H1 (cell line): ENCODE measurements at regions not wholly inside any gene's neighbourhood (a gene's known extent, or its start where the extent isn't known, plus 50 kb on each side); places are given as distances from the start of the nearest gene placed in this dataset.

Experiments used
- CBX8 ChIP-seq: fragments of 300-800, 300-1000 bp; sonication (generic); IDR thresholded peaks from 2 replicates; pipeline ENCODE4 v1.7.1; 2016; ENCODE audit warnings: low read depth, low read length, borderline replicate concordance
- EGR1 ChIP-seq: IDR thresholded peaks from 2 replicates; pipeline ENCODE4 v1.6.1; 2011; ENCODE audit warnings: low read depth, low read length, borderline replicate concordance
- HDAC6 ChIP-seq: IDR thresholded peaks from one replicate; pipeline ENCODE4 v1.7.1; 2012; ENCODE audit warnings: low read depth, mild to moderate bottlenecking, inconsistent platforms, low read length, moderate library complexity
- TEAD4 ChIP-seq: IDR thresholded peaks from 2 replicates; pipeline ENCODE4 v1.6.1; 2012; ENCODE audit warnings: low read depth, low read length, inconsistent platforms, mixed read lengths
- YY1 ChIP-seq: IDR thresholded peaks from 2 replicates; pipeline ENCODE4 v1.6.1; 2011; ENCODE audit warnings: low read depth, mild to moderate bottlenecking, low read length
- TF ChIP-seq, protein P1 (sequence below), 3 experiments: IDR thresholded peaks; 1 replicate in 2 of 3; 2 replicates in 1 of 3; pipeline versions ENCODE4 v1.5.1 to v1.6.1; 2011; ENCODE audit warnings: low read length in 3 of 3, mild to moderate bottlenecking in 3 of 3, inconsistent platforms in 2 of 3, low read depth in 1 of 3, moderate library complexity in 1 of 3; ENCODE audit not compliant: insufficient read depth in 1 of 3; ENCODE audit errors: control extremely low read depth in 1 of 3

DNA sequence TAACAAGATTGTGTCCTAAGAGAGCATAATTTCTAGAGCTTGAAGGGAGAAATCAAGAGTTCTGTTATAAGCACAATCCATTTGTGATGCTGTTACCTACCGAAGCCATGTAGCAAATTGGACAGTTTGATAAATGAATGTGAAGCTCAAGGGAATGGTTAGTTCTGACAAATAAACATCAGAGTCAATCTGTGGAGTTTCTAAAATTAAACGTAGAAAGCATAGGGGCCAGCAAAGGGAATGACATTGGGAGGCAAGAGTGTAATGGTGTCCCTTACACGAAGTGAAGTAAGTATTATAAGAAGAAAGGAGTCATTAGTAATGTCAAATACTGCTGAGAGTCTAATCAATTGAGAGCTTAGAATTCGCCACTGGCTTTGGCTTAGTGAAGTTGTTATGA is 200.2 kb upstream of the SLITRK1 start:
- TF ChIP-seq CBX8 = no peak
- no peak for TF ChIP-seq TEAD4
- TF ChIP-seq, protein P1, sequence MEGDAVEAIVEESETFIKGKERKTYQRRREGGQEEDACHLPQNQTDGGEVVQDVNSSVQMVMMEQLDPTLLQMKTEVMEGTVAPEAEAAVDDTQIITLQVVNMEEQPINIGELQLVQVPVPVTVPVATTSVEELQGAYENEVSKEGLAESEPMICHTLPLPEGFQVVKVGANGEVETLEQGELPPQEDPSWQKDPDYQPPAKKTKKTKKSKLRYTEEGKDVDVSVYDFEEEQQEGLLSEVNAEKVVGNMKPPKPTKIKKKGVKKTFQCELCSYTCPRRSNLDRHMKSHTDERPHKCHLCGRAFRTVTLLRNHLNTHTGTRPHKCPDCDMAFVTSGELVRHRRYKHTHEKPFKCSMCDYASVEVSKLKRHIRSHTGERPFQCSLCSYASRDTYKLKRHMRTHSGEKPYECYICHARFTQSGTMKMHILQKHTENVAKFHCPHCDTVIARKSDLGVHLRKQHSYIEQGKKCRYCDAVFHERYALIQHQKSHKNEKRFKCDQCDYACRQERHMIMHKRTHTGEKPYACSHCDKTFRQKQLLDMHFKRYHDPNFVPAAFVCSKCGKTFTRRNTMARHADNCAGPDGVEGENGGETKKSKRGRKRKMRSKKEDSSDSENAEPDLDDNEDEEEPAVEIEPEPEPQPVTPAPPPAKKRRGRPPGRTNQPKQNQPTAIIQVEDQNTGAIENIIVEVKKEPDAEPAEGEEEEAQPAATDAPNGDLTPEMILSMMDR (IDR thresholded peaks at IDR 0.05; ENCODE audit: control extremely low read depth in 1 of 3, insufficient read depth in 1 of 3, low read depth in 1 of 3, low read length in 3 of 3) = no peak
- TF ChIP-seq EGR1 = no peak
- TF ChIP-seq HDAC6 = no peak
- no peak for TF ChIP-seq YY1
